ENCODE measurements at regions not wholly inside any gene's neighbourhood (a gene's known extent, or its start where the extent isn't known, plus 50 kb on each side); places are given as distances from the start of the nearest gene placed in this dataset.

DNA sequence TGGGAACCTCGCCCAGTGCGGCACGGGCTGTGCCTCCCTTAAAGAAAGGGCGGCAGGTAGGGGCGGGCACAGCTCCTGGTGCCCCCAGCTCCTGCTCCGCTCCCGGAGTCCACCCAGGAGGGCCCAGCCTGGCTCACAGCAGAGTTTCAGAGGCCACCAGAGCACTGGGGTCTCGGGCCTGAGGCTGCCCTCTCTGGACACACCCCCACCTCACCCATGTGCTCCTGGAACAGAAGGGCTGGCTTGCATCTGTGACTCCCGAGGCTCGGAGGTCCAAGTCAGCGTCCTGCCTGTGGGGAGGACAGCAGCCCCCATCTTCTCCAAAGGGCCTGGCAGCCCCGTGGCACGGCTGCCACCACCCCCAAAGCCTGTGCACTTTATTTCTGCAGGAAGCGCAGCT, 62.7 kb downstream of the RBFOX3 start:
- no peak for TF ChIP-seq TCF12 (IDR thresholded peaks at IDR 0.05; ENCODE audit: low read depth)
- TF ChIP-seq, protein P1, sequence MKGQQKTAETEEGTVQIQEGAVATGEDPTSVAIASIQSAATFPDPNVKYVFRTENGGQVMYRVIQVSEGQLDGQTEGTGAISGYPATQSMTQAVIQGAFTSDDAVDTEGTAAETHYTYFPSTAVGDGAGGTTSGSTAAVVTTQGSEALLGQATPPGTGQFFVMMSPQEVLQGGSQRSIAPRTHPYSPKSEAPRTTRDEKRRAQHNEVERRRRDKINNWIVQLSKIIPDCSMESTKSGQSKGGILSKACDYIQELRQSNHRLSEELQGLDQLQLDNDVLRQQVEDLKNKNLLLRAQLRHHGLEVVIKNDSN (IDR thresholded peaks at IDR 0.05), result no peak
- TF ChIP-seq ZBTB7A (IDR thresholded peaks at IDR 0.05; ENCODE audit: low read depth), result no peak
- TF ChIP-seq EP300 (IDR thresholded peaks at IDR 0.05; ENCODE audit: borderline replicate concordance), result no peak

DNA sequence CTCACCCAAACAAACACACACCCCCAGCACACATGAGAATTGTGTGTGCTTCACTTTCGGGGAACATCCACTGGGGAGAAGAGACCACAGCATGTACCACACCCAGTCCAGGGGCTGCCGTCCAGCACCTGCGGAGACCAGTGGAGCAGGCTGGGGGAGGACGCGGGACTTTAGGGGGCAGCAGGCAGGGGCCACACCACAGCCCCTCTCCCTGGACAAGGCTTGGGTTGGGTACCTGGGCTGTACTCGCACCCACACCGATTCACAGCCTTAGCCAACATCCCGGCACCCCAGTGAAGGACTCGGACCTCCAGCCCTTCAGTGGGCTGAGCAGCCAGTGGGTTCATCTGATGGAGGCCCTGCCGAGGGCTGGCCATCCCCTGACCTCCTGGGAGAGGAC, 63.3 kb downstream of the RBFOX3 start:
- TF ChIP-seq, protein P1 (IDR thresholded peaks at IDR 0.05), result no peak
- TF ChIP-seq CREB1 (IDR thresholded peaks at IDR 0.05; ENCODE audit: low read depth) (no peak), RAD21 (IDR thresholded peaks at IDR 0.05; ENCODE audit: low read depth) (no peak), CEBPB (IDR thresholded peaks at IDR 0.05) (no peak), TCF12 (IDR thresholded peaks at IDR 0.05; ENCODE audit: low read depth) (no peak), TAF1 (IDR thresholded peaks at IDR 0.05; ENCODE audit: low read depth) (no peak), TEAD4 (IDR thresholded peaks at IDR 0.05) (no peak), ZBTB7A (IDR thresholded peaks at IDR 0.05; ENCODE audit: low read depth) (no peak), YY1 (IDR thresholded peaks at IDR 0.05; ENCODE audit: low read depth) (no peak), EGR1 (IDR thresholded peaks at IDR 0.05) (no peak), NFIC (IDR thresholded peaks at IDR 0.05) (no peak)
- TF ChIP-seq, protein P2, sequence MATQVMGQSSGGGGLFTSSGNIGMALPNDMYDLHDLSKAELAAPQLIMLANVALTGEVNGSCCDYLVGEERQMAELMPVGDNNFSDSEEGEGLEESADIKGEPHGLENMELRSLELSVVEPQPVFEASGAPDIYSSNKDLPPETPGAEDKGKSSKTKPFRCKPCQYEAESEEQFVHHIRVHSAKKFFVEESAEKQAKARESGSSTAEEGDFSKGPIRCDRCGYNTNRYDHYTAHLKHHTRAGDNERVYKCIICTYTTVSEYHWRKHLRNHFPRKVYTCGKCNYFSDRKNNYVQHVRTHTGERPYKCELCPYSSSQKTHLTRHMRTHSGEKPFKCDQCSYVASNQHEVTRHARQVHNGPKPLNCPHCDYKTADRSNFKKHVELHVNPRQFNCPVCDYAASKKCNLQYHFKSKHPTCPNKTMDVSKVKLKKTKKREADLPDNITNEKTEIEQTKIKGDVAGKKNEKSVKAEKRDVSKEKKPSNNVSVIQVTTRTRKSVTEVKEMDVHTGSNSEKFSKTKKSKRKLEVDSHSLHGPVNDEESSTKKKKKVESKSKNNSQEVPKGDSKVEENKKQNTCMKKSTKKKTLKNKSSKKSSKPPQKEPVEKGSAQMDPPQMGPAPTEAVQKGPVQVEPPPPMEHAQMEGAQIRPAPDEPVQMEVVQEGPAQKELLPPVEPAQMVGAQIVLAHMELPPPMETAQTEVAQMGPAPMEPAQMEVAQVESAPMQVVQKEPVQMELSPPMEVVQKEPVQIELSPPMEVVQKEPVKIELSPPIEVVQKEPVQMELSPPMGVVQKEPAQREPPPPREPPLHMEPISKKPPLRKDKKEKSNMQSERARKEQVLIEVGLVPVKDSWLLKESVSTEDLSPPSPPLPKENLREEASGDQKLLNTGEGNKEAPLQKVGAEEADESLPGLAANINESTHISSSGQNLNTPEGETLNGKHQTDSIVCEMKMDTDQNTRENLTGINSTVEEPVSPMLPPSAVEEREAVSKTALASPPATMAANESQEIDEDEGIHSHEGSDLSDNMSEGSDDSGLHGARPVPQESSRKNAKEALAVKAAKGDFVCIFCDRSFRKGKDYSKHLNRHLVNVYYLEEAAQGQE (IDR thresholded peaks at IDR 0.05; ENCODE audit: low read depth), result no peak
- TF ChIP-seq, protein P3, sequence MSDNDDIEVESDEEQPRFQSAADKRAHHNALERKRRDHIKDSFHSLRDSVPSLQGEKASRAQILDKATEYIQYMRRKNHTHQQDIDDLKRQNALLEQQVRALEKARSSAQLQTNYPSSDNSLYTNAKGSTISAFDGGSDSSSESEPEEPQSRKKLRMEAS (IDR thresholded peaks at IDR 0.05), result no peak

DNA sequence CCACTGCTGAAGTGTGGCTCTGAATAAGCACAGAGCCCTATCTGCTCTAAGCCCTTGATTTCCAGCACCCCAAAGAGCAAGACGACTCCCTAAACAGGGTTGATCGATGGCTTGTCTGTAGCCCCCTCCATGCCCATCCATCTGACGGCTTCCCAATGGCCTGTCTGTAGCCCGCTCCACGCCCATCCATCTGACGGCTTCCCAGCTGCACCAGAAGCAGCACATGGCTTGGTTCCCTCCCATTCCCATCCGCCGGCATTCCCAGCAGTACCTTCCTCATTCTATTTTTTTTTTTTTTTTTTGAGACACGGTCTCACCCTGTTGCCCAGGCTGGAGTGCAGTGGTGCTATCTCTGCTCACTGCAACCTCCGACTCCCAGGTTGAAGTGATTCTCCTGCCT, 64.5 kb downstream of the RBFOX3 start:
- no peak for TF ChIP-seq TEAD4 (IDR thresholded peaks at IDR 0.05)

DNA sequence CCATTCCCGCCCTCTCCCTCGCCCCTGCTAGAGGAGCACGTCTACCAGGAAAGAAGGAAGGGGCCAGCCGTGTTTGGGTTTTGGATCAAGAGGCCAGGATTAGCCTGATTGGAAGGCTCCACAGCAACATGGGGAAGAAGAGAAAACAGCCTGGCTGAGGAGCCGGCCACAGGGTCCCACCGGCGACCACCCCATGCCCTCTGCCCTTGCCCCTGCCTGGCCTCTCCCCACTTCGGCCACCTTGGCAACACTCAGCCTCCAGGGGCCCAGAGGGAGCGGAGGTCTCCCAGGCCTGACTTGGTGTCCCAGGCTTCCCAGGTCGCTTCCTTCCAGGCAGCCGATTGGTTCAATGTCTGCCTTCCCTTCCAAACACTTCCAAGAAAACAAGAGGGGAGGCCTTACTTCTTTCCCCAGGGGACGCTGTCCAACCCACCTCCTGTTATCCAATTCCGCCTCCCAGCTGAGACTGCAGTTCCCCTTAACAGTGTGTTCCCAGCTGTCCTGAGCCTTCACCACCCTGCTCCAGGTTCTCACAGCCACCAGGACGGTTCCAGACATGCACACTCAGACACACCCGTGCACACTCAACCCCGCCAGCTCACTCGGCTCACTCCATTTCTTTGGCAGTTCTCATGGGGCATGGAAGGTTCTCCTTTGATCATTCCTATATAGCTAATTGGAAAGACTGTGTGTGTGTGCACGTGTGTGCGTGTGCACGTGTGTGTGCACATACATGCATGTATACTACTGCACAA, 65.4 kb downstream of the RBFOX3 start:
- no peak for TF ChIP-seq CREB1 (IDR thresholded peaks at IDR 0.05; ENCODE audit: low read depth)
- TF ChIP-seq, protein P1 (IDR thresholded peaks at IDR 0.05), result no peak
- no peak for TF ChIP-seq ZBTB7A (IDR thresholded peaks at IDR 0.05; ENCODE audit: low read depth)
- no peak for TF ChIP-seq TCF12 (IDR thresholded peaks at IDR 0.05; ENCODE audit: low read depth)
- no peak for TF ChIP-seq TEAD4 (IDR thresholded peaks at IDR 0.05)

DNA sequence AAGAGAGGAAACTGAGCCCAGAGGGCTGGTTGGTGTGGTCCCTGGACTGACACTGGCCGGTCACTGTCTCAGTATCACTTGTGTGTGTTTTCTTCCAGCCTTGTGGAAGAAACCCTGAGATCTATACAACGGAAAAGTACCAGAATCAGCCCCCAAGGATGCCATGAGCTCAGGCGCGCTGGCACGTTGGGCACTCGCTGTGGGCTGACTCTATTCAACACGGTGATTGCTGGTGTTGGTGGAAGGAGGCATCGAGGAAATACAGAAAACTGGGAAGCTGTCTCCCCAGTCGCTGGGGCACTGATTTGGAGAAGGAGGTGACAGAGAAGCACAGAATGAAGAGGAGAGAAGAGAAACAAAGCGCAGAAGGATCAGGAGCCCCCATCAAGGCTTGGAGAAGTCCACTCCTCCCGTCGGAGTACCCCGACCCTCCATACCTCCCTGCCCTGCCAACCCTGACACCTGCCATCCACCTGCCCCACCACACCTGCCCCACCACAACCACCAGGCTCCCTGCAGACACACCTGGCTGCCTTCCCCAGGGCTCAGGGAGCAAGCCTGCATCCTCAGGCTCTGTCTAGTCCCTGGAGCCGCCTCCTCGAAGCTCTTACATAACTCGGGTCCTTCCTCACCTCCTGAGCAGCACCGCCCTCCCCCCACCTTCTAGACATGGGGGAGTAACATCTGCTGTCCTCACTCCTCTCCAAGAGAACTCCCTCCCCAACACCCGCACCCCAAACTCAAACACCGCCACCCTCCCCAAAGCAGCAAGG, 66.5 kb downstream of the RBFOX3 start:
- TF ChIP-seq CREB1 (IDR thresholded peaks at IDR 0.05; ENCODE audit: low read depth) (no peak), NFIC (IDR thresholded peaks at IDR 0.05) (no peak), ZBTB7A (IDR thresholded peaks at IDR 0.05; ENCODE audit: low read depth) (no peak), YY1 (IDR thresholded peaks at IDR 0.05; ENCODE audit: low read depth) (no peak), EGR1 (IDR thresholded peaks at IDR 0.05) (no peak), TAF1 (IDR thresholded peaks at IDR 0.05; ENCODE audit: low read depth) (no peak), EP300 (IDR thresholded peaks at IDR 0.05; ENCODE audit: borderline replicate concordance) (no peak)
- TF ChIP-seq, protein P1 (IDR thresholded peaks at IDR 0.05), result no peak

DNA sequence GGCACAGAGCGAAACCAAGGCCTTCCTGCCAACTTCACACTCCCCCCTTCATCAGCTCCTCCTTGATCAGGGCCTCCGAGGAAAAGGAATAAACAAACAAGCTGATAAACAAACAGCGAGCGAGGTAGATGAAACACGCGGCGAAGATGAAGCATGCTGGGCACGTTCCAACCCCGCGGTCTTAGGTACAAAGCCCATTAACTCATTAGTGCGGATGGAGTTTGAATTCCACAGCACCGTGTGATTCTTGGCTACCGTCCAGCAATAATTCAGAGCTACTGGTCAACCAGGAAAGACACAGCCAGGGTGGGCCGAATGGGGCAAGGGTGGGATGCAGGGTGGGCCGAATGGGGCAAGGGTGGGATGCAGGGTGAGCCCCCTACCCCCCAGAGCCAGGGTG, 67.3 kb downstream of the RBFOX3 start:
- TF ChIP-seq TAF1 (IDR thresholded peaks at IDR 0.05; ENCODE audit: low read depth) (no peak), TCF12 (IDR thresholded peaks at IDR 0.05; ENCODE audit: low read depth) (no peak)

DNA sequence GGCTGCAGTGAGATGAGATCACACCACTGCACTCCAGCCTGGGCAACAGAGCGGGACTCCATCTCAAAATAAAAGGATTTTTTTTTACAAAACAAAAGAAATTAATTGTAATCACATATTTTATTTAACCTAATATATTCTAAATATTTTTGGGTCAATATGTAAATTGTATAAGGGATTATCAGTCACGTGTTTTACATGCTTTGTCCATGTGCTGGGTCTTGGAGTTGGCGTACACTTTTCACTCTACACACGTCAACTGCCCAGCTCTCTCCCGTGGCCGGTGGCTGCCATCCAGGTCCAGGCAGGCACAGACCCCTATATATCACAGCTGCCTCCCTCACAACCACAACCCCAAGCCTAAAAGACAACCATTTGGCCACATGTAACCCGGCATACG, 68.1 kb downstream of the RBFOX3 start:
- no peak for TF ChIP-seq RAD21 (IDR thresholded peaks at IDR 0.05; ENCODE audit: low read depth)
- no peak for TF ChIP-seq EP300 (IDR thresholded peaks at IDR 0.05; ENCODE audit: borderline replicate concordance)
- TF ChIP-seq CREB1 (IDR thresholded peaks at IDR 0.05; ENCODE audit: low read depth), result no peak
- TF ChIP-seq, protein P2 (IDR thresholded peaks at IDR 0.05; ENCODE audit: low read depth), result no peak
- TF ChIP-seq ZBTB7A (IDR thresholded peaks at IDR 0.05; ENCODE audit: low read depth), result no peak
- no peak for TF ChIP-seq YY1 (IDR thresholded peaks at IDR 0.05; ENCODE audit: low read depth)
- TF ChIP-seq TCF12 (IDR thresholded peaks at IDR 0.05; ENCODE audit: low read depth), result no peak
- TF ChIP-seq TEAD4 (IDR thresholded peaks at IDR 0.05), result no peak
- no peak for TF ChIP-seq NFIC (IDR thresholded peaks at IDR 0.05)
- no peak for TF ChIP-seq EGR1 (IDR thresholded peaks at IDR 0.05)
- TF ChIP-seq TAF1 (IDR thresholded peaks at IDR 0.05; ENCODE audit: low read depth), result no peak
- TF ChIP-seq FOXM1 (IDR thresholded peaks at IDR 0.05; ENCODE audit: borderline replicate concordance, low read depth), result no peak
- no peak for TF ChIP-seq CEBPB (IDR thresholded peaks at IDR 0.05)
- TF ChIP-seq, protein P3 (IDR thresholded peaks at IDR 0.05), result no peak
- TF ChIP-seq, protein P1 (IDR thresholded peaks at IDR 0.05), result no peak
